ENCODE measurements at regions not wholly inside any gene's neighbourhood (a gene's known extent, or its start where the extent isn't known, plus 50 kb on each side); places are given as distances from the start of the nearest gene placed in this dataset.

DNA sequence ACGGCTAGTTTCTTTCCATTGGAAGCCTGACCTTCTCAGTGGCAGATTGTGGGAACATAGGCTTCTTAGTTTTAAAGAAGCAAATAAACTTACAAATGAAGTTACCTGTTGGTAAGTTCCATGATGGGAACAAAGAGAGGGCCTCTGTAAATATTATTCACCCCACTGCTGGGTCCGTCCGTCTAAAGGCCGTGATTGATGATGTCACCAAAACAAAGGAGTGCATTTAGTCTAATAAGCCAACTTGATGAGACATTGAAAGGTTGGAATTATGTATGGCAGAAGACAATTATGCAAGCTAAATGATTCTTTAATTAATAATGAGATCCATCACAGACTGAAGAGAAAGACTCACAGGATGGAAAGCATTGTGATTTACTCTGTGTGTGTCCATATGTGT lies 1091.9 kb upstream of the FANCL start:
- TF ChIP-seq, protein P1, sequence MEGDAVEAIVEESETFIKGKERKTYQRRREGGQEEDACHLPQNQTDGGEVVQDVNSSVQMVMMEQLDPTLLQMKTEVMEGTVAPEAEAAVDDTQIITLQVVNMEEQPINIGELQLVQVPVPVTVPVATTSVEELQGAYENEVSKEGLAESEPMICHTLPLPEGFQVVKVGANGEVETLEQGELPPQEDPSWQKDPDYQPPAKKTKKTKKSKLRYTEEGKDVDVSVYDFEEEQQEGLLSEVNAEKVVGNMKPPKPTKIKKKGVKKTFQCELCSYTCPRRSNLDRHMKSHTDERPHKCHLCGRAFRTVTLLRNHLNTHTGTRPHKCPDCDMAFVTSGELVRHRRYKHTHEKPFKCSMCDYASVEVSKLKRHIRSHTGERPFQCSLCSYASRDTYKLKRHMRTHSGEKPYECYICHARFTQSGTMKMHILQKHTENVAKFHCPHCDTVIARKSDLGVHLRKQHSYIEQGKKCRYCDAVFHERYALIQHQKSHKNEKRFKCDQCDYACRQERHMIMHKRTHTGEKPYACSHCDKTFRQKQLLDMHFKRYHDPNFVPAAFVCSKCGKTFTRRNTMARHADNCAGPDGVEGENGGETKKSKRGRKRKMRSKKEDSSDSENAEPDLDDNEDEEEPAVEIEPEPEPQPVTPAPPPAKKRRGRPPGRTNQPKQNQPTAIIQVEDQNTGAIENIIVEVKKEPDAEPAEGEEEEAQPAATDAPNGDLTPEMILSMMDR (IDR thresholded peaks at IDR 0.05) = no peak
- no peak for TF ChIP-seq EZH2 (IDR thresholded peaks at IDR 0.05; ENCODE audit: borderline replicate concordance, insufficient read depth, low read depth, low read length, poor library complexity, severe bottlenecking)
